BJ (cell line): ENCODE measurements at regions not wholly inside any gene's neighbourhood (a gene's known extent, or its start where the extent isn't known, plus 50 kb on each side); places are given as distances from the start of the nearest gene placed in this dataset.

Experiments
- CTCF ChIA-PET: fragments of 350-600 bp; formaldehyde crosslinking; extraction: SDS; loops from one replicate; lab custom pipeline; 2021; ENCODE audit warnings: antibody characterized with exemption, inconsistent platforms; lab: Yijun Ruan, JAX
- POLR2A ChIA-PET: fragments of 300-600 bp; sonication (Branson Sonifier 250); formaldehyde crosslinking; extraction: SDS; loops from one replicate; lab custom pipeline; 2021; ENCODE audit warnings: antibody characterized with exemption; lab: Charles Lee
- DNase-seq: peaks from one replicate; pipeline ENCODE4 v3.0.0-alpha.2; 2011; ENCODE audit warnings: low read depth
- H3K27me3 ChIP-seq: 2 replicates; pipeline ENCODE4 v1.6.0; 2011; ENCODE audit warnings: low read length; ENCODE audit not compliant: control insufficient read depth, insufficient read depth
- H3K36me3 ChIP-seq: 2 replicates; pipeline ENCODE4 v1.5.1; 2011; ENCODE audit warnings: low read length; ENCODE audit not compliant: control insufficient read depth, insufficient read depth
- H3K4me3 ChIP-seq: 2 replicates; pipeline ENCODE4 v1.5.1; 2011; ENCODE audit warnings: low read depth, mild to moderate bottlenecking, control low read depth, low read length
- TF ChIP-seq, protein P1 (sequence below): IDR thresholded peaks from 2 replicates; pipeline ENCODE4 v1.5.1; 2011; ENCODE audit warnings: low read depth, mild to moderate bottlenecking, control low read depth, inconsistent platforms, low read length, moderate library complexity; ENCODE audit not compliant: insufficient read depth

DNA sequence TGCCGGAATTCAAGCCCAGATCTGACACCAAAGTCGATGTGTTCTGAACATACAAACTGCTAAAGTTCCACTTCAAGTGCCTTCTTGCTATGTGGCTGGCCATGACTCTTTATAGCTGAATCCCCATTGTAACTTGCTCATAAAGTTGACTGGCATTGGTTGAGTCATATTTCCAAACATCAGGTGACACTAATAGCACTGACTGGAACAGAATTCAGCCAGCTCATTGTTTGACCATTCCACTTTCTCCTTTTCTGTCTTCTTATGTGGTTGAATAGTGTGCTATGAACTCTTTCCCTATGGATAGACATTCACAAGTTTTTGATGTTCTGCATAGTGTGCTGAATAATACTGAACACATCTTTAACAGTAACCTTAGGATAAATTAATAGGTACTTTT lies 266.2 kb upstream of the ZFP64 start:
- H3K4me3 ChIP-seq = no peak overlapping the region
- H3K27me3 ChIP-seq = no peaks in the 10 kb centered on the region
- no peaks in the 10 kb centered on the region for H3K36me3 ChIP-seq
- CTCF ChIA-PET = interaction anchor here (0.6 kb wide), 1 partner anchor 1482 kb away, joined by 3 read pairs; no protein-coding TSS in a partner anchor
- no peak for DNase-seq
- TF ChIP-seq, protein P1, sequence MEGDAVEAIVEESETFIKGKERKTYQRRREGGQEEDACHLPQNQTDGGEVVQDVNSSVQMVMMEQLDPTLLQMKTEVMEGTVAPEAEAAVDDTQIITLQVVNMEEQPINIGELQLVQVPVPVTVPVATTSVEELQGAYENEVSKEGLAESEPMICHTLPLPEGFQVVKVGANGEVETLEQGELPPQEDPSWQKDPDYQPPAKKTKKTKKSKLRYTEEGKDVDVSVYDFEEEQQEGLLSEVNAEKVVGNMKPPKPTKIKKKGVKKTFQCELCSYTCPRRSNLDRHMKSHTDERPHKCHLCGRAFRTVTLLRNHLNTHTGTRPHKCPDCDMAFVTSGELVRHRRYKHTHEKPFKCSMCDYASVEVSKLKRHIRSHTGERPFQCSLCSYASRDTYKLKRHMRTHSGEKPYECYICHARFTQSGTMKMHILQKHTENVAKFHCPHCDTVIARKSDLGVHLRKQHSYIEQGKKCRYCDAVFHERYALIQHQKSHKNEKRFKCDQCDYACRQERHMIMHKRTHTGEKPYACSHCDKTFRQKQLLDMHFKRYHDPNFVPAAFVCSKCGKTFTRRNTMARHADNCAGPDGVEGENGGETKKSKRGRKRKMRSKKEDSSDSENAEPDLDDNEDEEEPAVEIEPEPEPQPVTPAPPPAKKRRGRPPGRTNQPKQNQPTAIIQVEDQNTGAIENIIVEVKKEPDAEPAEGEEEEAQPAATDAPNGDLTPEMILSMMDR = no peak
- POLR2A ChIA-PET = no interaction called here

DNA sequence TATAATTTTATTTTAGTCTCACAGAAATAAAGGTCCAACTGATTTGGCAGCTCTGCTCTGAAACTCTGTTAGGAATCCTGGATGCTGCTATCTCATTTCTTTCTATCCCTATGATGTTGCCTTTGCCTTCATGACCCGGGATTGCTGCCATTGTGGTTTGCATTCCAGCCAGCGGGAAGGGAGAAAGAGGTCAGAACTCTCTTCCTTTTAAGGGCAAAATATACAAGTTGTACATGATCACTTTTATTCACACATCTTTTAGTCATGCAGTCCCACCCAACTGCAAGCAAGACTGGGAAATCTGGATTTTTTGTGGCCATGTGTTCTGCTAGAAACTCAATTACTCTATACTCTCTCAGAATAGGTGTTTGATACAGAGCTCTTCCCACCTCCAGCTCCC lies 263.1 kb upstream of the ZFP64 start:
- H3K36me3 ChIP-seq = no peaks in the 10 kb centered on the region
- CTCF ChIA-PET = no interaction called here
- POLR2A ChIA-PET = no interaction called here
- no peak for DNase-seq
- no peak overlapping the region for H3K4me3 ChIP-seq
- TF ChIP-seq, protein P1 = no peak
- no peaks in the 10 kb centered on the region for H3K27me3 ChIP-seq

DNA sequence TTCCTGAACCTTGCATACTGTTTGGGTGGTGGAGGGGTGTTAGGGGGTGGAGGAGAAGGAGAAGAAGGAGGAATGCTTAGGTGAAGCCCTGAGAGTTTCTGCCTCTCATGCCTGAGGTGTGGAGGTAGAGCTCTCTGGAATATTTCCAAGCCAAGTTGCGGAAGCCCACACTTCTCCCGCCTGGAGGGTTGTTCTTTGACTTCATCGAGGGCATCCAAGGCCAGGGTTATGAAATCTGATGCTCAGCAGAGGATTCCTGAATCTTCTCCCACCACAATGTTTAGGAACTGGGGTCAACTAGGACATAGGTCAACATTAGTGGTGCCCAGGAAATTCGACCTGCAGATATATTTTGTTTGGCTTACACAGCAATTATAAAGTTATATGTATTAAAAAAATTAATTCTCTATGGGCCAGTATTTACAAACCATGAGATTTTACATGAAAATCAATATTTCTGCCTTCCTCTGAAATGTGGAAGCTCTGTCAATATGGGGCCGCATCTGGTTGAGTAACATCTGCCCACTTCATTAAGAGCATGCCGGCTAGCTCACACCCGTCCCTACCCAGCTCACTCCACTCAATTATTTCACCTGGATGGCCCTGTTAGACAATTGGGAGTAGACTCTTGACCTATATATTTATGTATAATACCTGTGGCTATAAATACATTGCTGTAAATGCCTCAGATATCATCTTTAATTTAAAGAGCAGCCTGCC lies 257.1 kb upstream of the ZFP64 start:
- Histone ChIP-seq H3K27me3 (no peaks in the 10 kb centered on the region), H3K36me3 (no peaks in the 10 kb centered on the region), H3K4me3 (no peak overlapping the region)
- no peak for DNase-seq
- CTCF ChIA-PET = no interaction called here
- TF ChIP-seq, protein P1 = no peak
- POLR2A ChIA-PET = no interaction called here

DNA sequence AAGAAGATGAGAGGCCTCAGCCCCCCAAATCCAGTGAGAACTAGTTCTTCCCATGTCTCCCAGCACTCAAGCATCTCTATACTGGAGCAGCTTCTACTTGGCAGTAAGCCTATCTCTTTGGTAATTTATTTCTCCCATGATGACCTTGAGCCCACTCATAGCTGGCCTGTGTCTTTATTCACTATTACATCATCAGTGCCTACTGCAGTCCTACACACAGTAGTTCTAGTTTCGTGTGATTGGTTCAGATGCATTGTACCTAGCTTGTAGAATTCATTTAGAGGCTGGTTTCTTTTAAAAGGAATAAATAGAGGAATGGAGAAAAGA lies 255.6 kb upstream of the ZFP64 start:
- Histone ChIP-seq H3K27me3 (no peaks in the 10 kb centered on the region), H3K4me3 (no peak overlapping the region), H3K36me3 (no peaks in the 10 kb centered on the region)
- POLR2A ChIA-PET = no interaction called here
- no peak for DNase-seq
- CTCF ChIA-PET = no interaction called here
- TF ChIP-seq, protein P1 = no peak

DNA sequence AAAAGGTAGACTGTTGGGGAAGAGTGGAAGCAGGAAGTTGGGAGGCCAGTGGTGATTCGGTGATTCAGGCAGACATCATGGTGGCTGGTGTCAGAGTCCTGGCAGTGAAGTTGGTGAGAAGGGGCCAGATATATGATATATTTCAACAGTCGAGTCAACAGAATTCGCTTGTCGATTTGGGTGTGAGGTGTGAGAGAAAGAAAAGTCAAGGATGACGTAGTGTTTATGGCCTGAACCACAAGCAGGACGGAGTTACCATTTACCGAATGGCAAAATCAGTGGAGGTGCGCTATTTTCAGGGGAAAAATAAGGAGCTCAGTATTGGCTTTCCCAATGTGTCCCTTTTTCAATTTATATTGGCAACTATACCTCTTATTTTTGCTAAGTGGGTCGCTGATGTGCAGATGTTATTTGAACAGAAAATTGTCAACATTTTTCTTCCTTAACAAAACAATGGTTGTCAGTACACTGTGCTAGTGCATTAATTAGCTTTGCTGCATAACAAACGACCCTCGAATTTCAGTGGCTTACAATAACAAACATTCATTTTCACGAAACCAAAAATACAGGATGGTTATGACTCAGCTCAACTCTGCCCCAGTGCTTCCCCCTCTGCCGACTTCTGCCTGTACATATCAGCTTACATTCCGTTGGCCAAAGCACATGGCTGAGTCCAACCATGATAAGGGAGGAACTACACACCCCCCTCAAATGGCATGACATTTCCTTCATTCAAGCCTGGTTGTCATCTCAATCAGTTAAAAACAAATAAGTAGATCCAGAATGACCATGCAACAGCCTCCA lies 255.0 kb upstream of the ZFP64 start:
- ChIA-PET CTCF (interaction anchor here (1.2 kb wide), 1 partner anchor 36 kb away, joined by 3 read pairs; no protein-coding TSS in a partner anchor), POLR2A (no interaction called here)
- DNase-seq = no peak
- Histone ChIP-seq H3K27me3 (no peaks in the 10 kb centered on the region), H3K4me3 (no peak overlapping the region), H3K36me3 (no peaks in the 10 kb centered on the region)
- TF ChIP-seq, protein P1 = no peak
